IMR-90 (cell line): ENCODE measurements at regions not wholly inside any gene's neighbourhood (a gene's known extent, or its start where the extent isn't known, plus 50 kb on each side); places are given as distances from the start of the nearest gene placed in this dataset.

Experiments used
- ATAC-seq: fragments of 200-7000 bp; cut with Tn5 transposase; 2 replicates; pipeline ENCODE4 v1.9.1; 2020; ENCODE audit warnings: low read depth, mild to moderate bottlenecking, moderate library complexity
- BruUV-seq: library from RNA; stranded (reverse); fragments of 400-500 nt; replicated peaks from 2 replicates; lab custom pipeline; 2021; lab: Mats Ljungman, UMichigan
- CTCF ChIA-PET: fragments of 300-600 bp; formaldehyde crosslinking; extraction: SDS; loops from one replicate; lab custom pipeline; 2021; ENCODE audit warnings: antibody characterized with exemption; lab: Yijun Ruan, JAX
- POLR2A ChIA-PET: fragments of 300-600 bp; sonication (Branson Sonifier 250); formaldehyde crosslinking; loops from one replicate; lab custom pipeline; 2022; ENCODE audit warnings: antibody characterized with exemption; ENCODE audit not compliant: unreplicated experiment; lab: Charles Lee
- DNase-seq: peaks from one replicate; pipeline ENCODE4 v3.0.0; 2013
- H2AFZ ChIP-seq: replicated peaks from 2 replicates; pipeline ENCODE3; 2013; ENCODE audit warnings: low read length, mild to moderate bottlenecking; ENCODE audit not compliant: poor library complexity
- H2AK5ac ChIP-seq: 2 replicates; pipeline ENCODE4 v1.6.1; 2013; ENCODE audit warnings: low read depth, low read length, inconsistent platforms
- H2AK9ac ChIP-seq: replicated peaks from 2 replicates; pipeline ENCODE3; 2013; ENCODE audit warnings: mild to moderate bottlenecking, low read depth, low read length, moderate library complexity; ENCODE audit not compliant: poor library complexity
- H2BK120ac ChIP-seq: 2 replicates; pipeline ENCODE4 v1.6.1; 2013; ENCODE audit warnings: low read depth, low read length, inconsistent platforms
- H2BK15ac ChIP-seq: 3 replicates; pipeline ENCODE4 v1.6.1; 2013; ENCODE audit warnings: low read depth, low read length, inconsistent platforms
- H2BK20ac ChIP-seq: 2 replicates; pipeline ENCODE4 v1.6.1; 2013; ENCODE audit warnings: low read depth, mild to moderate bottlenecking, inconsistent platforms, low read length, moderate library complexity
- H2BK5ac ChIP-seq: 2 replicates; pipeline ENCODE4 v1.6.1; 2013; ENCODE audit warnings: mild to moderate bottlenecking, low read depth, low read length, inconsistent platforms; ENCODE audit not compliant: poor library complexity, severe bottlenecking
- H3K14ac ChIP-seq: replicated peaks from 2 replicates; pipeline ENCODE4 v1.6.1; 2013; ENCODE audit warnings: low read depth, low read length, inconsistent platforms
- H3K18ac ChIP-seq: 2 replicates; pipeline ENCODE4 v1.6.1; 2013; ENCODE audit warnings: low read depth, low read length, control low read depth
- H3K23ac ChIP-seq: 2 replicates; pipeline ENCODE4 v1.6.1; 2013; ENCODE audit warnings: low read depth, low read length, inconsistent platforms
- H3K27ac ChIP-seq: 2 replicates; pipeline ENCODE4 v1.5.1; 2013; ENCODE audit warnings: mild to moderate bottlenecking, control low read depth, low read length; ENCODE audit not compliant: insufficient read depth
- H3K27me3 ChIP-seq: 2 replicates; pipeline ENCODE4 v1.6.1; 2013; ENCODE audit warnings: low read length; ENCODE audit not compliant: control insufficient read depth, insufficient read depth
- H3K36me3 ChIP-seq: 2 replicates; pipeline ENCODE4 v1.6.1; 2013; ENCODE audit warnings: low read length, mixed read lengths; ENCODE audit not compliant: control insufficient read depth, insufficient read depth
- H3K4ac ChIP-seq: 2 replicates; pipeline ENCODE4 v1.6.1; 2013; ENCODE audit warnings: low read depth, low read length, inconsistent platforms
- H3K4me1 ChIP-seq: 2 replicates; pipeline ENCODE4 v1.6.1; 2013; ENCODE audit warnings: low read length, mixed read lengths; ENCODE audit not compliant: control insufficient read depth, insufficient read depth
- H3K4me2 ChIP-seq: 2 replicates; pipeline ENCODE4 v1.6.1; 2013; ENCODE audit warnings: low read depth, mild to moderate bottlenecking, control low read depth, low read length, moderate library complexity
- H3K4me3 ChIP-seq: 2 replicates; pipeline ENCODE4 v1.5.1; 2013; ENCODE audit warnings: low read depth, mild to moderate bottlenecking, control low read depth, low read length, moderate library complexity; ENCODE audit not compliant: insufficient read depth
- H3K56ac ChIP-seq: 2 replicates; pipeline ENCODE4 v1.6.1; 2013; ENCODE audit warnings: low read length, inconsistent platforms; ENCODE audit not compliant: insufficient read depth; ENCODE audit errors: extremely low read depth
- H3K79me1 ChIP-seq, 2 experiments: 2 replicates each; pipeline ENCODE4 v1.6.1; 2013; ENCODE audit warnings: low read length in 2 of 2, inconsistent platforms in 1 of 2, low read depth in 1 of 2
- H3K9ac ChIP-seq: 2 replicates; pipeline ENCODE4 v1.6.1; 2013; ENCODE audit warnings: low read depth, low read length, control low read depth
- H3K9me1 ChIP-seq: 2 replicates; pipeline ENCODE4 v1.6.1; 2013; ENCODE audit warnings: low read length, inconsistent platforms; ENCODE audit not compliant: insufficient read depth
- H3K9me3 ChIP-seq: 2 replicates; pipeline ENCODE4 v1.6.1; 2013; ENCODE audit warnings: low read length; ENCODE audit not compliant: control insufficient read depth, insufficient read depth
- H4K20me1 ChIP-seq: 2 replicates; pipeline ENCODE4 v1.6.1; 2013; ENCODE audit warnings: low read length, inconsistent platforms; ENCODE audit not compliant: insufficient read depth
- H4K5ac ChIP-seq: 2 replicates; pipeline ENCODE4 v1.6.1; 2013; ENCODE audit warnings: mild to moderate bottlenecking, low read depth, low read length, control low read depth
- H4K8ac ChIP-seq, 2 experiments: 2 replicates each; pipeline ENCODE4 v1.6.1; 2013; ENCODE audit warnings: low read depth in 2 of 2, low read length in 2 of 2, control low read depth in 1 of 2, inconsistent platforms in 1 of 2
- H4K91ac ChIP-seq: 2 replicates; pipeline ENCODE4 v1.6.1; 2013; ENCODE audit warnings: low read depth, low read length, inconsistent platforms; ENCODE audit not compliant: insufficient read depth
- BHLHE40 ChIP-seq: fragments of 150-350 bp; IDR thresholded peaks from 2 replicates; pipeline ENCODE4 v1.6.1; 2016; ENCODE audit warnings: mild to moderate bottlenecking, low read depth, low read length
- CHD1 ChIP-seq: IDR thresholded peaks from 2 replicates; pipeline ENCODE4 v1.6.1; 2012; ENCODE audit warnings: low read depth, low read length, improper control_type of control experiment
- FOS ChIP-seq: fragments of 150-350 bp; IDR thresholded peaks from 2 replicates; pipeline ENCODE4 v1.6.1; 2016; ENCODE audit warnings: low read depth, low read length
- NFE2L2 ChIP-seq: fragments of 150-350 bp; IDR thresholded peaks from 2 replicates; pipeline ENCODE4 v1.6.1; 2016; ENCODE audit warnings: low read depth, mild to moderate bottlenecking, low read length
- POLR2A ChIP-seq: IDR thresholded peaks from 2 replicates; pipeline ENCODE4 v1.6.1; 2012; ENCODE audit warnings: mild to moderate bottlenecking, low read depth, low read length
- RCOR1 ChIP-seq: IDR thresholded peaks from 2 replicates; pipeline ENCODE4 v1.6.1; 2012; ENCODE audit warnings: mild to moderate bottlenecking, low read length, improper control_type of control experiment; ENCODE audit not compliant: insufficient replicate concordance
- RFX5 ChIP-seq: IDR thresholded peaks from 2 replicates; pipeline ENCODE4 v1.8.0; 2012; ENCODE audit warnings: low read depth, mild to moderate bottlenecking, low read length, moderate library complexity
- WGBS, 2 experiments: methylation state at CpG; one replicate each; pipeline versions ENCODE4 v1.1.5 to v1.1.7; 2013; ENCODE audit warnings: missing lambda C conversion rate in 2 of 2; ENCODE audit not compliant: insufficient read length in 1 of 2; ENCODE audit errors: extremely low coverage in 2 of 2; 5-methylcytosine and 5-hydroxymethylcytosine counted together
- dilution Hi-C: fragments of 300-500 bp; cut with HindIII; formaldehyde crosslinking; loops from one replicate; pipeline ENCODE4 v1.14.3; 2018; ENCODE audit warnings: low sequenced_read_pairs; ENCODE audit not compliant: unreplicated experiment
- in situ Hi-C: fragments of 300-500 bp; cut with MboI; formaldehyde crosslinking; loops from 3 replicates; pipeline ENCODE4 v1.14.3; 2019; ENCODE audit warnings: low sequenced_read_pairs, inconsistent platforms, mixed read lengths
- intact Hi-C: fragments of 100-400 bp; cut with micrococcal nuclease; formaldehyde crosslinking; loops from 2 replicates; pipeline ENCODE4 v1.10.0; 2022

DNA sequence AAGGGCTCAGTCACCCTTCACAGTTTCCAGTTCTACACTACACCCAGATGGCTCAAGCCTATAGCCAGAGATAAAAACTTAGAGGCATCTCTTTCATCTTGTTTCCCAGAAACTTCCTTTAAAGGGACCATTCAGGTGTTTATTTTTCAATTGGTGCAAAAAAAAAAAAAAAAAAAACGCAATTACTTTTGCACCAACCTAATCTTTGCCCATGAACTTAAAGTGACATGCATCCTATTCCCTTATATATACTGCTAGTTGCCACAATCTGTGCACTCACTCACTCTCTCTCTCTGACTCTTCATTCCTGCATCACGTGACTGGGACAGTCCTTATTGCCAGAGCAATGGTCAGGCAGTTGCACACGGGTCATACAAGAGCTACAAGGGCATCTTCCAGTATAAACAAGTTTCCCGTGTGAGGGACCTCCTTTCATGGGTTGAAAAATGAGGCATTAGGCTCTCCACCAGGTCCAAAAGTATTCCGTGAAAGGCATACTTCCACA lies 789.4 kb downstream of the EPHA4 start:
- Histone ChIP-seq H3K4me1 (peaks cover 12% of the 10 kb centered on the region), H3K79me1 (no peaks in the 10 kb centered on the region), H3K4me3 (no peak overlapping the region), H3K18ac (peak overlapping the region; percentile 87; the same call in 1 of the 2 replicates), H4K5ac (0 out of 2 replicates have a peak overlapping the region, but pooled peaks have one; percentile 19), H4K8ac (no peak overlapping the region; a peak in 1 of 4 replicates), H3K4me2 (no peak overlapping the region), H3K56ac (no peak overlapping the region), H2AFZ (no peak overlapping the region), H3K9me3 (no peaks in the 10 kb centered on the region), H2BK5ac (no peak overlapping the region), H3K27ac (peak overlapping the region; percentile 72; the same call in 1 of the 2 replicates), H4K20me1 (no peaks in the 10 kb centered on the region), H2AK9ac (no peak overlapping the region), H3K9ac (no peak overlapping the region), H2BK20ac (peak overlapping the region; percentile 21; the same call in 1 of the 2 replicates), H2BK15ac (peak overlapping the region; percentile 90; the same call in 1 of the 3 replicates), H3K14ac (peak overlapping the region; percentile 60; the same call in 1 of the 2 replicates), H3K9me1 (peaks cover 6% of the 10 kb centered on the region), H3K23ac (no peak overlapping the region), H4K91ac (no peak overlapping the region), H3K27me3 (no peaks in the 10 kb centered on the region), H2AK5ac (peak overlapping the region; percentile 90), H3K36me3 (no peaks in the 10 kb centered on the region), H3K4ac (peak overlapping the region; percentile 55), H2BK120ac (peak overlapping the region; percentile 51; the same call in 1 of the 2 replicates)
- ChIA-PET POLR2A (no interaction called here), CTCF (no interaction called here)
- dilution Hi-C loops, result no loop called here
- intact Hi-C loops, result loop anchor here (5.0 to 10.0 kb wide), 3 partner anchors 172 to 790 kb away; partner anchors contain the start of gene EPHA4
- WGBS, 2 experiments, result no CpG with 5 or more reads among the region's 5 CpGs
- in situ Hi-C loops, result no loop called here
- TF ChIP-seq RFX5 (no peak), BHLHE40 (no peak), NFE2L2 (no peak), FOS (no peak), POLR2A (no peak), RCOR1 (no peak), CHD1 (no peak)
- ATAC-seq, result no peak
- DNase-seq, result no peak
- BruUV-seq, result no TSS peak
